NB4 (cell line): ENCODE measurements at regions not wholly inside any gene's neighbourhood (a gene's known extent, or its start where the extent isn't known, plus 50 kb on each side); places are given as distances from the start of the nearest gene placed in this dataset.

ENCODE experiments used
- MYC ChIP-seq: IDR thresholded peaks from 2 replicates; pipeline ENCODE4 v1.6.1; 2011; ENCODE audit warnings: low read depth, low read length
- POLR2A ChIP-seq: IDR thresholded peaks from 2 replicates; pipeline ENCODE4 v1.6.1; 2011; ENCODE audit warnings: mild to moderate bottlenecking; ENCODE audit not compliant: insufficient read length; ENCODE audit errors: extremely low read depth
- TF ChIP-seq, protein P1 (sequence below): IDR thresholded peaks from one replicate; pipeline ENCODE4 v1.5.1; 2012; ENCODE audit warnings: low read depth, low read length
- TF ChIP-seq, protein P2 (sequence below): IDR thresholded peaks from 2 replicates; pipeline ENCODE4 v1.6.1; 2011; ENCODE audit warnings: low read depth, low read length

GRCh38 chr2:38432820-38433606 lies 55.9 kb upstream of the ATL2 start:
- TF ChIP-seq POLR2A (no peak), MYC (no peak)
- TF ChIP-seq, protein P1, sequence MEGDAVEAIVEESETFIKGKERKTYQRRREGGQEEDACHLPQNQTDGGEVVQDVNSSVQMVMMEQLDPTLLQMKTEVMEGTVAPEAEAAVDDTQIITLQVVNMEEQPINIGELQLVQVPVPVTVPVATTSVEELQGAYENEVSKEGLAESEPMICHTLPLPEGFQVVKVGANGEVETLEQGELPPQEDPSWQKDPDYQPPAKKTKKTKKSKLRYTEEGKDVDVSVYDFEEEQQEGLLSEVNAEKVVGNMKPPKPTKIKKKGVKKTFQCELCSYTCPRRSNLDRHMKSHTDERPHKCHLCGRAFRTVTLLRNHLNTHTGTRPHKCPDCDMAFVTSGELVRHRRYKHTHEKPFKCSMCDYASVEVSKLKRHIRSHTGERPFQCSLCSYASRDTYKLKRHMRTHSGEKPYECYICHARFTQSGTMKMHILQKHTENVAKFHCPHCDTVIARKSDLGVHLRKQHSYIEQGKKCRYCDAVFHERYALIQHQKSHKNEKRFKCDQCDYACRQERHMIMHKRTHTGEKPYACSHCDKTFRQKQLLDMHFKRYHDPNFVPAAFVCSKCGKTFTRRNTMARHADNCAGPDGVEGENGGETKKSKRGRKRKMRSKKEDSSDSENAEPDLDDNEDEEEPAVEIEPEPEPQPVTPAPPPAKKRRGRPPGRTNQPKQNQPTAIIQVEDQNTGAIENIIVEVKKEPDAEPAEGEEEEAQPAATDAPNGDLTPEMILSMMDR = no peak
- TF ChIP-seq, protein P2, sequence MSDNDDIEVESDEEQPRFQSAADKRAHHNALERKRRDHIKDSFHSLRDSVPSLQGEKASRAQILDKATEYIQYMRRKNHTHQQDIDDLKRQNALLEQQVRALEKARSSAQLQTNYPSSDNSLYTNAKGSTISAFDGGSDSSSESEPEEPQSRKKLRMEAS = no peak
